NCI-H524 (cell line): ENCODE measurements at regions not wholly inside any gene's neighbourhood (a gene's known extent, or its start where the extent isn't known, plus 50 kb on each side); places are given as distances from the start of the nearest gene placed in this dataset.

Source experiments
- DNase-seq, 2 experiments: peaks; one replicate each; lab custom pipeline; 2025; lab: John Stamatoyannopoulos, UW

DNA sequence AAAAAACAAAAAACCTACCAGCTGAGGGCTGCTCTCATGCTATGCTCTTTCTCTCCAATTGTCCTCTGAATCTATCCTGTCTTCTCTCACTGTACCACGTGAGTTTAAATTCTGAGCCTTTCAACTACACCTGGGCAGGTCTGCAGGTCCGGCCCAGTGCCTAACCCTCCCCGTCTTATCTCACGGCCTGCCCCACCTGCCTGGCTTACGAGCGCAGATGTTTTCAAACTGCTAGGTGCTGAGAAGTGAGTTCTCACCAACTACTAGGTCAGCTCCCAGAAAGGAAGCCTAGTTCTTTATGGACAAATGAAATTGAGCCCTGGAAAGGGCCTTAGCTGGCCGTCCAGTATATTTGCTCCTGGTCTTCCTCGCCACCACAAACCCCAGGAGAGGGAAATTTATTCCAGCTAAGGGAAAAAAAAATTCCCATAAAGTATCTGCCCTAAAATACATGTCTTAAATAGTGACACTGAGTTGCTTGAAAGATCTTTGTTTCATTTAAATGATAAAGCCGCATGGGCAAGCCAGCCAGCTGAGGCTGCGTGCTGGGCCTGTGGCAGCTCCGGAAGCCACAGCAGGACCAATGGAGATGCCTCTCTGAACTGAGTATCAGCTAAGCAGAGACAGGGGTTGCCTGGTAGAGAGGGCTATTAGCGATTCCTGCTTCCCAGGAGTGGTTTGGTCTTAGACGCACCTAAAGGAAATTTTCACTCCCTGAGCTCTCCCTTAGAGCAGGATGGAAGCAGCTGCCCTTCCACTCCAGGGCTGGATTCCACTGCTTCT lies 92.5 kb upstream of the NCK2 start:
- DNase-seq = no peak

DNA sequence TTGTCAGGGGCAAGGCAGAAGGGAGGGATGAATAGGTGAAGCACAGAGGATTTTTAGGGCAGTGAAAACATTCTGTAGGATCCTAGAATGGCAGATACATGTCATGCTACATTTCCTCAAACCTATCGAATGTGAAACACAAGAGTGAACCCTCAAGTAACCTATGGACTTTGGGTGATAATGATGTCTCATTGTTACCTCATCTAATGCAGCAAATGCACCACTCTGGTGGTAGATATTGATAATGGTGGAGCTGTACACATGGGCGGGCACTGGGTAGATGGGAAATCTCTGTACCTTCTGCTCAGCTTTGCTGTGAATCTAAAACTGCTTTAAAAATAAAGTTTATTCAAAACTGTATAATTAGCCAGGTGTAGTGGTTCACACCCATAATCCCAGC lies 95.2 kb upstream of the NCK2 start:
- DNase-seq = no peak

DNA sequence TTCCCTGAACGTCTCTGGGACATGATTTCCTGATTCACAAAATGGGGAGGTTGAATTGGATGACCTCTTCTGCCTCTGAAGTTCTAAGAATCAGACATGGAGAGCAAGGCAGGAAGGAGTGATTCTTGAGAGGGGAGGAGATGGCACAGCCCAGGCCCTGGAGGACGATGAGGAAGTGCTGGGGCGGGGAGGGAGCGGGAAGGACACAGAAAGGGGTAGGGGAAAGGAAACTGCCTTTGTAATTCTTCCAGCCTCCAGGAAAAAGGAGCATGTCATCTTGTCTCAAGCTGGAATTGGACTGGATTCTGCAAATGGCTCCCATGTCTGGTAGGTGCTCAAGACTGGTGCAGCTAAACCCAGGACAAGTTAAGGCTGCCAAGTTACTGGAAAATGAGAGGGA lies 97.0 kb upstream of the NCK2 start:
- no peak for DNase-seq

DNA sequence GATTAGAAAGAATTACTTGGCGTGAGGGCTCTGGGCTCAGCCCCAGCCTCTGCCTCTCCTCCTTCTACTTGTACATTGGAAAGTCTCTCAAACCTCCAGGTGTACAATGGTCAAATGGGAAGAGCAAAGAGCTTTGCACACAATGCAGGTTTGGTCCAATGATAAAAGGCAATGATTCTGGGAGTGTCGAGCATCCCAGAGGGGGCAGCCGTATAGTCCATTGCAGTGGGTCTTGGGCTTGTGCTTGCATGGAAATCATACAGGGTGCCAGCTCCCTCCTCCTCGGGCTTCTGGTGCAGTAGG lies 98.0 kb upstream of the NCK2 start:
- DNase-seq = no peak

DNA sequence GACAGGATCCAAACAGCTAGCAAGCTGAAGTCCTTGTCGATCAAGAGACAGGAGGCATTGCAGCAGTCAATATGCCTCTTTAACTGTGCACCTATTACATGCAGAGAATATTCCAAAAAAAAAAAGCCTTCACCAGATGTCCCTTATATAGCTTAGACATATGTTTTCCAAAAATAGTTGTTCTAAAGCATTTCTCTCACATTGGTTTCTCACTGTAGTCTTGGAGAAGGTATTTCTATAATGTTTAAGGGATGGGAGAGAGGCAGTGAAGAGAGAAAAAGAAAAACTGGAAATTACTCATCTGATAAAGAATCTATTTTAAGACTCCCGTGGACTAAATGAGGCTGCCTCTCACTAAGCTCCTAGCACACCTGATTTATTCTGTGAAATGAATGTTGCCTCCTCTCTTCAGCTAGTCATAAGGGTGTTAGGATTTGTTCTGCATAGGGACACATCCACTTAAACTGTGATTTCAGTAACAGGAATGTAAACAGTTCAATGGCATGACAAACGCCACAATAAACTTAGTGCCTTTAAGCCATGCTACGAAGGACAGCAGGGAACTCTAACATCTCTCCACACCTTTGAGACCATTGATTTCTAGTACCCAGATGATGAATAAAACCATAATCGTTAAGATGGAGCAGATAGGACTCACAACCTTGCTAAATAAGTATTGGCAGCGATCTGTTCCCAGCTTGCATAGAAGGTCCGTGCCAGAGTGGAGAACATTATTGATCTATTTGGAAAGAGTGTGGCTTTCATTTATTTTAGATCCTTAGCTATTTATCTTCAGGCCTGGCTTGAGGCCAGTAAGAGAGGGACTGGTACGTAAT lies 98.6 kb upstream of the NCK2 start:
- no peak for DNase-seq

DNA sequence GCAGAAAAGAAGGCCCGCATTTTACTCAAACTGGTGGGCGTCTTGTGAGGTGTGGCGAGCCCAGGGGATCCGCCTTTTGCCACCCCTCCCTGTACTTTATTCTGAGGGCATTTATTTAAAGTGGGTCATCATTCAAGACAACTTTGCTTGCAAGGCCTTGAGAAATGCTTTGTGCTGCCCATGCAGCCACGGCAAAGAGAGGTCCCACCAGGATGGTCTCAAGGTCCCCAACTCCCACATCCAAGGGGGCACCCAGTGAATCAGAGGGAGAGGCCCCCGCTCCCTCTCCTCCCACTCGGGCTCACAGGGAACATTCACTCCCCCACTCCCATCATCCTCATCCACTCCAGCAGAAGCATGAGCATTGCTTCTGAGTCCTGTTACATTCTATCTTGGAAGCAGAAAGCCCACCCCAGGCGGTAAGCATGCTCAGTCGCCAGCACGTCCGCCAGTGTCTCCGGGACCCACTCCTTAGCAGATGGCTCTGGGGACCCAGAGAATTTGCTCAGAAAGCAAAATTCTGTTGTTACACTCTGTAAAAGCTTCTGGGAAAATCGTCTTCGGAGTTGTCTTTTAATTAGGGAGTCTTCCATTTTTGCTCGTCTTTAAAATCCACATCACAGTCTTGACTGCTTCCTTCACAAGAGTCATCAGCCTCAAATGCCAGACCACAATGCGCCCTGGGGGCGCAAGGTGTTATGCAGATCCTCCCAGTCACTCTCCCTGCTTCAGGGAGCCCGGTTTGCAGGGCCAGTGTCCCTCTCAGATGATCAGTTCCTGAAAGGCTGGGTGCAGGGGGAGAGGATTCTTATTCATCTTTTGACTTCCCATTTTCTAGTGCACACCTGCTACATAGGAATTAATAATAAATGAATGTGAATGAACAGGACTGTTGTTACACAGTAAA lies 99.4 kb upstream of the NCK2 start:
- DNase-seq = no peak

DNA sequence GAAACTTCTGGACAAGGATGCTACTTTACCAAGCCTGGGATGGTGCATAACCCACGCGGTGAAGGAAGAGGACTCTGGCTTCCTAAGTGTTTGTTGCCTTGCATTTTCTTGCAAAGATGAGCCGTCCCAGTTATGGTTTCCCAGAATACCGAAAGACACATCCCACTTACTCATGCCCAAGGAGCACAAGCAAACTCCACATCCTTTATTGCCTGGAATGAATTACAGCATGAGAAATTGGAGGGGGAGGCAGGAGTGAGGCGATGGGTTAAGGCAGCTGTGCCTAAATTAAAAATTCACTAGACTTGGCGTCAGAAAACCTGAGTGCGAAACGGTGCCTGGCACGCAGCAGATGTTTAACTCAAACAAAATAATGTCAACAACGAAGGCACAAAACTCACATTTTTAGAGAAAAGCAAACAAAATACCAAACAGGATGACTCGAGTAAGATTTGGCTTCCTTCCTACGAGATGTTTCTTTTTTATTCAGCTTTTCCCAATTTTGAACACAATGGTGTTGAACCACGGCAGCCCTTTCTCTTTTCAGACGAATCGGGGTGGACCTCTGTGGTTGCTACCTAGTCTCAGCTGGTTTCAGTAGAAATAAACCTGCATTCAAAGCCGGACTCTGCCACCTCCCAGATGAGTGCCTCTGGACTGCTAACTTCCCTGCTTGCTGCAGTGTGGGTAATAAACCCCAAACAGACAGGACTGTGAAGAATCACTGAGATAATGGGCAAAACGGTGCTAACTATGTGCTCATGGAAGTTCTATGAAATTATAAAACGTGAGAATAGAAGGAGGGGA lies 100.3 kb upstream of the NCK2 start:
- no peak for DNase-seq

DNA sequence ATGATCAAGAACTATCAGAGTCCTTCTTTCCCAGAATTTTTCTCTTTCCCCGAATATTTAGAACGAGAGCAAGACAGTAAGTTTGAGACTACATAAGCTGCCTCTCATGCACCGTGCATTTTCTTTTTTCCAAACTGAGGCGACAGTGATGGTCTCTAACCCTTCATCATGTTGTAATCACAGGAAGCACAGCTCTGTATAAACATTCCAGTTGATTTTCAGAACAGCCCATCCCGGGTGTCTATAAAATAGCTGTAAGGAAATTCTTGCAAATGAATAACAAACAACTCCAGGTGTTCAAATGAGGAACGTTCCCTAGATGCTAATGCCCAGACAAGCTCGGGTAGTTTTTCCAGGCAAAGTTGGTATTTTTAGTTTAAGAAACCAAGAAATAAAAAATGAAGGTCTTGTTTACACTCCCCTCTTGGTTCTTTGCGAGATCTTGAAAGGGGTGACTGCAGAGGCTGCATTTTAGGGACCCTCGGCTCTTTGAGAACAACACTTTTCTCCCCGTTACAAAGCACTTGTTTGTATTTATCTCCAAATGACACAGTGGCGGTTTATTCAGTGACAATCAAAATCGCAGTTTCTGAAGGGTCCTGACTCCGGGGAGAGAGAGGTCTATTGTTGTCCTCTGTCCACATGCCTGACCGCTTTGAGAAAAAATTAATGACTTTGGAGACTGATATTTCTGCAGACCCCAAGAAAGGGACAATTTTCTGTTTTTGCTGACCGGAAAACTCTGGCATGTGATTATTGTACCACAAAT lies 101.1 kb upstream of the NCK2 start:
- no peak for DNase-seq

DNA sequence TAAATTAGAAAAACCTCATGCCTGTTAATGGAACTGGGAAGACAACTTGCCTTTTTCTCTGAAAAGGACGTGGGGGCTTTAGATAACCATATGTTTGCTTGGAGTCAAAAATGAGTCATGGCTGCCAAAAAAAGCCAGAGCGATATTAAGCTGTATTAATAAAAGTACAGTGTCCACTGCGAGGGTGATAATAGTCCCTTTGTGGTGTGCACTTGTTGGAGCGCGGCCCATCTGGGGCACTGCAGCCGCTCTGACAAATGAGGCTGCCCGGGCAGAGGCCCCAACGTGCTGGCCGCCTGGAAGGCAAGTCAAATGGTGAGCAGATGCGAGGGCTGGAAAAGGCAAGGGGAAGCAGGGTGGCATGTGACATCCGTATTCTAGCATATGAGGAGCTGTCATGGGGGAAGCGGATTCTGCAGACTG lies 103.3 kb upstream of the NCK2 start:
- no peak for DNase-seq

DNA sequence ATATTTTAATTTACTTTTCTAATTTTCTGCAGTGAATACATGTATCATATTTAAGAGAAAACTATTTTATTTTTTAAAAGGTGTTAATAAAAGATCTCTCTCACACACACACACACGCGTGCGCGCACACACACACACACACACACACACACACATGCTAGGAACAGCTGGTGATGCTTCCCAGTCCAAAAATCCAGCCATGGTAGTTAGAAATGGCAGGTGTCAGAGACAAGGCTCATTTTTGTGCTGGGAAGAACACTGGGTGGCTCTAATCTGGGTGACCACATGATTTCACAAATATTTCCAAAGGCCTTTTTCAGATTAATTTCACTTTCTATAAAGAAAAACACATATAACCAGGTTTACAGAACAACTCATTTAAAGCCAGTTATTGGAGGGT lies 104.5 kb upstream of the NCK2 start:
- DNase-seq = no peak

DNA sequence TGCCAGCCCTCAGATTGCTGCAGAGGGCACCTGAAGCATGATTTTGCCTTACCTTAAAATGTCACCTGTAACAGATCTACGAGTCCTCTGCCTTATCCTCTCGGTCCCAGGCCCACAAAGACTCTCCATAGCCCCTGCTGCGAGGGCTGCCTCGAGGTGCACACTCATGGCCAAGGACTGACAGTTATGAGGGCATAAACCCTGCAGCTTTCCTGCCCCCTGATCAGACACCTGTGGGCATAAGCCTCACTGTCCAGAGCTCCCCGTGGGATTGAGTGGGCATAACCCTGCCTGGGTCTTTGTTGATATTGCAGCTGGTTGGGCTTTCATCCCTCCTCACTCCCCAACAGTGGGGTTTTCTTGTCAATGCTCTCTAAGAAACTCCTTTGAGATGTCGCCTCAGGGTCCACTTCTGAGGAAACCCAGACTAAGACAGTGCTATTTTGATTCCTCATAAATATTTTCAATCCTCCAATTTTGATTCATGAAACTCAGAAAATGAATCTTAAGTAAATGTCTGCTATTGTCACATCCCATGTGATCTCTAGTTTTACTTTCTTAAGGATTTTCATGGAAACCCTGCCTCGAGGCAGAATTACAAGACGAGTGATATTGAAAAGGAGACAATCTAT lies 108.5 kb upstream of the NCK2 start:
- no peak for DNase-seq

DNA sequence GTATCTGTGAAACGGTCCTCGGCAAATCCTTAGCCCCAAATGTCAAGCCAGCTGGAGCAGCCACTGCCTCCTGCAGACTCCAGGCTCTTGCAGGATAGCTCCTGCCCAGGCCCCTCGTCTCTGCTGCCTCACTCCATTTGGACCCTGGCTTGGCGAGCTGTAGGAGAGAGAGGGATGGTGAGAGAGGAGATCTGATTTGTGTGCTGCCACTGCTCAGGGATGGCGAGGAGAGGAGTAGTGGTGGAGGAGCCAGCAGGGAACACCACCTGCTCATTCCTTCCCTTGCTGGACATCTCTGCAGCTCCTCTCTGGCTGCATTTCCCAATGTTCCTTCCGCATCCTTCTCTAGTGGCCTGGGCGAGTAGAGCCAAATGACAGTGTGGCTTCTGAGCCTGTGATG lies 109.1 kb upstream of the NCK2 start:
- peak in 1 of 2 experiments; percentile 18 for DNase-seq

DNA sequence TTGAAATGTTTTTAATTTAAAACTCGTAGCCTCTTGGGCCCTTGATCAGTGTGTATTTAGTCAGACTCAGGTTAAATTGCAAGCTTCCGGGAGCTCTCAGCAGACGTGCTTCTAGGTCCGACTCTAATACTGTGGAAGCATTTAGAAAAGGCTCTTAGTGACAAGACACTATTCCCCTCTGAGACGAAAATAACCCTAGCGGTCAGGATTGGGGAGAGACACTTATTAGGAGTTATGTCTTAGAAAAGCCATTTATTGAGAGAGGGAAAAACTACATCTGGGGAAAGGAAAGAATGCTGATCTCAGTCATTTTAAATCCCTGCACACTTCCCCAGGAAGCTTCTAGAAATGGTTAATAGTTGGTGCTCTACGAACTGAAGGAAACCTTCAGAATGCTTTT lies 110.5 kb upstream of the NCK2 start:
- DNase-seq = no peak

DNA sequence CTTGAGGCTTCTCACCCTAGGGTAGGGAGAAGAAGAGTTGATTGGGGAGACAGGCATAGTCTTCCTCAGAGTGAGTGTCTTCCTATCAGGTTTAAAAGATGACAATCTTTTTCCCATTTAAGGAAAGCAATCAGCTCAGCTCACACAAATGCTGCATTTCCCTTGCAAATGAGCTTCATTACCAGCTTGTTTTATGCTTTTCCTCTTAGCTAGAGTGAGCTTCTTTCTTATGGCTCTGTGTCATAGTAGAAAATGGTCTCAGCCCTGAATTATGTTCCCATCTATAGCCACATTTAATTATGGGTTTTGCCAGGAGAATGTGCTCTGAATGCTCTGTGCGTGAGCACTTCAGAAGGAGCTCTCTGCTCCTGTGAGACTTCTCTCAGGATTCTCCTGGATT lies 112.8 kb upstream of the NCK2 start:
- DNase-seq = no peak

DNA sequence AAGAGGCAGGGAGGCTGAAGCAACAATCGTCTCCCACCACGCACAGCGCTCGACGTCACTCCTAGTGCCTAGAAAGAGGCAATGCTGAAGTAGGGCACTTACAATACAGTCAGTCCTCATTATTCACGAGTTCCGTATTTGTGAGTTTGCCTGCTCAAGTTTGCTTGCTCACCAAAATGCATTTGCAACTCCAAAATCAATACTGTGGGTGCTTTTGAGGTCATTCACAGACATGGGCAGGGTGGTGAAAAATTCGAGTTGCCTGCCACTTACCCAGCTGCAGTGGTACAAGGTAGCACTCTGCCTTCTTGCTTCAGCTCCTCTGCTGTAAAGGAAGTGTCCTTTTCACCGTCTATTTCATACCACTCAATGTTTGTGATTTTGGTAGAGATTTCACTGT lies 113.7 kb upstream of the NCK2 start:
- no peak for DNase-seq

DNA sequence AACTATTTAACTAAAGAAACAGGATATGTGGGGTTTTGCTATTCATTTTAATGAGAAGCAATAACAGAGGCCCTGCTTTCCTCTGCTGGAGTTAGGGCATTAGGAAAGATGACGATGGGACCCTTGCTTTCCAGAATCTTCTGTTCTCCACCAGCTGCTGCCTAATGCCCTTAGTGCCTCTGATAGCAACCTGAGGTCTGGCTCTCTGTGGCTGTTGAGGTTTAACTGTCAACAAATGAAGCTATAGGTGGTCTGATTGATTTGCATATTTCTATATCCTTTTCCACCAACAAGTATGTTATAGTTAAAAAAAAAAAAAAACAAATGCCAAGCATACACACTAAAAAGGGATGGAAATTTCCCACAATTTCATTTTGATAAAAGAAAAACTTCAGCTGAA lies 115.1 kb upstream of the NCK2 start:
- DNase-seq = no peak

DNA sequence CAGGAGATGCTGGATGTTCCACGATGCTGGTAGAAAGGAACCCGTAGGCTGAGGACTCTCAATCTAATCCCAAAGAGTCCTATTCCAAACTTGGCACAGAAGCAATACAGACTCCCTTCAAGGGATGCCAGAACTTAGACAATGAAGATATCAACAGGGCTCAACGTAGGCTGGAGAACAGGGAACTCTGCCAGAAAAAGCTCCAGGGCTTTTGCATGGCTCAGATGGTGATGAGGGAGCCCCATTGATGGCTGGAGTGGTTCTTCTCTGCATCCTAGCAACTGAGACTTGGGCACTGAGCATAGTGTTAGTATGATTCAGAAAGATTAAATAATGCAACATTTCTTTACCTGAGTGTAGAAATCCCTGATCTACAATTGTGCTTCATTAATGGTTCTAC lies 117.2 kb upstream of the NCK2 start:
- no peak for DNase-seq

DNA sequence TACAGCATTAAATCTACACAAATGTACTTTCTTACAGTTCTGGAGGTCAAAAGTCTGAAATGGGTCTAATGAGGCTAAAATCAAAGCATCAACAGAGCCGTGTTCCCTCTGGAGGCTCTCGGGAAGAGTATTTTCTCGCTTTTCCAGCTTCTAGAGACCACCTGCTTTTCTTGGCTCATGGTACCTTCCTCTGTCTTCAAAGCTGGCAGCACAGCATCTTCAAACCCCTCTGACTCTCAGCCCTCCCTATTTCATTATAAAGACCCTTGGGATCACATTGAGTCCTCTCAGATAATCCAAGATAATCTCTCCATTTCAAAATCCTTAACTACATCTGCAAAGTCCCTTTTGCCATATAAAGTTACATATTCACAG lies 117.8 kb upstream of the NCK2 start:
- DNase-seq = peak in 1 of 2 experiments; percentile 17

DNA sequence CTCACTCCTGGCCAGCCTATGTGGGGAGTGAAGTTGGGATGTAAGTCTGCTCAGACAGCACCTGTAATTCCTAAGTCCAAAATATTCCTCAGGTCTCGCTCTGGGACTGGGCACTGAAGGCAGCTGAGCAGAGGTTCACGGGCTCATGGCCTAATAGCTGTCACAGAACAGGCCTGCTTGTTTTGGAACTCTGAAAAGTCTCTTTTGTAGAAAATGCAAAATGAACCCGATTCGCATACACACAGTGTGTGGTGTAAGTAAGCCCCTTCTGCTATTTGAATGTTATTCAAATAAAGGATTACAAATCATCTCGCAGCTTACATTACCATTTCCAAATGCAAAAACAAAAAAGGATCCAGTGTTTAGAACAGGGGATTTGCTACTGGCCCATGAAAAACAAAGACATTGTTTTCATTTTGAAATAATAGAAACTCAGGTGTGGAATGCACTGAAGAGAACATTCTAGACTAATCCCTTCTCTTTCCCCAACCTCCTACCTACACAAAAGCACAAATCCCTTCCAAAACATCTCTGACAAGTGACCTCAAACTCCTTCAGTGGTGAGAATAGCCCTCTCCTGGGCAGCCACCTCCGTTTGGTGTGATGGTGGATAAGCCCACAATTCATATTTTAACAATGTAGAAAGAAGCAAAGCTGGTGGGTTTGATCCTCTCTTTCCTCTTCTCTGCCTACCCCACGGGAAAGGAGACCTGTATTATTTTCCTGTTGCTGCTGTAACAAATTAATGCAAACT lies 118.3 kb upstream of the NCK2 start:
- no peak for DNase-seq

DNA sequence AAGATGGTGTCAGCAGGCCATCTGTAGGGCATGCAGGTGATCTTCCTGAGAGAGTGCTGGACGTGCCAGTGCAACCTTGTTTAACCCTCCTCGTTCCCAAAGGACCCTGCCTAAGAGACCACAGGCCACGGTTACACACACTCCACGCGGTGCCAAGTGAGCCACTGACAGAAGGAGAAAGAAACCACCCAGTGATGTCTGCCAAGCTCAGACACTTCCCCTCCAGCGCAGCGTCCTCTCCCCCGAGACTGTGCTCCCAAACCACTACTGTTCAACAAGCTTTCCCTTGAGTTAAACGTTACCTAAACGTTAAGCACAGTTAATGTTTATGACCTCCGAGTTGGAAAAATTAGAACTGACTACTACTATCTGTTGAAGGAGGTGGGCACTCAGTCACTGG lies 119.1 kb upstream of the NCK2 start:
- no peak for DNase-seq
